OCI-LY3 (cell line): ENCODE measurements at regions not wholly inside any gene's neighbourhood (a gene's known extent, or its start where the extent isn't known, plus 50 kb on each side); places are given as distances from the start of the nearest gene placed in this dataset.

Experiments
- CTCF ChIP-seq: fragments of 200-600, 300-600 bp; sonication (generic); IDR thresholded peaks from 2 replicates; pipeline ENCODE4 v1.5.1; 2014; ENCODE audit warnings: antibody characterized with exemption, low read length, low read depth
- EZH2phosphoT487 ChIP-seq: fragments of 200-600 bp; shearing (Covaris generic); IDR thresholded peaks from 2 replicates; pipeline ENCODE4 v1.6.1; 2018; ENCODE audit warnings: antibody characterized with exemption, mixed run types, low read depth

- TF ChIP-seq CTCF = no peak
- no peak for TF ChIP-seq EZH2phosphoT487
These were observed 201.1 kb downstream of the PCDH20 start for GRCh38 chr13:61214551-61214950.
